ENCODE measurements at regions not wholly inside any gene's neighbourhood (a gene's known extent, or its start where the extent isn't known, plus 50 kb on each side); places are given as distances from the start of the nearest gene placed in this dataset.

- TF ChIP-seq CTCF (IDR thresholded peaks at IDR 0.05; ENCODE audit: insufficient read depth, low read depth, low read length) (no peak), EZH2 (IDR thresholded peaks at IDR 0.05; ENCODE audit: insufficient read depth, low read length) (no peak)
Observed at GRCh38 chr1:58982259-58982998, 198.6 kb upstream of the JUN start.

All from astrocyte (in vitro differentiated cells and primary cell).